SK-N-SH (cell line): ENCODE measurements at regions not wholly inside any gene's neighbourhood (a gene's known extent, or its start where the extent isn't known, plus 50 kb on each side); places are given as distances from the start of the nearest gene placed in this dataset.

Experiments
- CTCF ChIA-PET: fragments of 300-600, 350-600 bp; formaldehyde crosslinking; extraction: SDS; loops from one replicate; lab custom pipeline; 2021; lab: Yijun Ruan, JAX
- POLR2A ChIA-PET: fragments of 350-600 bp; sonication (Branson Sonifier 250); formaldehyde crosslinking; extraction: SDS; loops from one replicate; lab custom pipeline; 2020; ENCODE audit warnings: antibody characterized with exemption, inconsistent platforms; lab: Yijun Ruan, JAX
- DNase-seq: peaks from one replicate; pipeline ENCODE4 v3.0.0; 2012
- H2AFZ ChIP-seq: fragments of 200-600 bp; sonication (generic); 2 replicates; pipeline ENCODE4 v1.8.1; 2016; ENCODE audit warnings: antibody characterized with exemption, mild to moderate bottlenecking, low read depth
- H3F3A ChIP-seq: fragments of 200-600 bp; sonication (generic); replicated peaks from 2 replicates; pipeline ENCODE3; 2016; ENCODE audit warnings: antibody characterized with exemption, mild to moderate bottlenecking; ENCODE audit not compliant: insufficient read depth
- H3K27ac ChIP-seq, 2 experiments: fragments of 200-500 bp in 1 of 2; fragments of 200-600 bp in 1 of 2; sonication (Bioruptor generic) in 1 of 2; sonication (generic), shearing (Covaris generic) in 1 of 2; 2 replicates each; pipeline versions ENCODE4 v1.5.1 to v1.6.1; 2014 to 2016; ENCODE audit warnings: low read depth in 2 of 2, inconsistent platforms in 1 of 2, low read length in 1 of 2, mild to moderate bottlenecking in 1 of 2, mixed read lengths in 1 of 2
- H3K27me3 ChIP-seq: fragments of 200-600 bp; sonication (generic), shearing (Covaris generic); 2 replicates; pipeline ENCODE4 v1.6.1; 2016; ENCODE audit warnings: mixed run types; ENCODE audit not compliant: insufficient read depth
- H3K36me3 ChIP-seq, 2 experiments: fragments of 200-500 bp in 1 of 2; fragments of 200-600 bp in 1 of 2; sonication (Bioruptor generic) in 1 of 2; sonication (generic) in 1 of 2; replicated peaks in 1 of 2; 2 replicates each; pipeline versions ENCODE3 to v1.5.1; 2014 to 2016; ENCODE audit warnings: low read length in 1 of 2, mild to moderate bottlenecking in 1 of 2; ENCODE audit not compliant: insufficient read depth in 2 of 2, control insufficient read depth in 1 of 2
- H3K4me1 ChIP-seq, 2 experiments: fragments of 200-500 bp in 1 of 2; fragments of 200-600 bp in 1 of 2; sonication (Bioruptor generic) in 1 of 2; sonication (generic), shearing (Covaris generic) in 1 of 2; 2 replicates each; pipeline versions ENCODE4 v1.5.1 to v1.6.1; 2014 to 2016; ENCODE audit warnings: low read depth in 1 of 2, low read length in 1 of 2, mixed run types in 1 of 2; ENCODE audit not compliant: insufficient read depth in 2 of 2, control insufficient read depth in 1 of 2
- H3K4me2 ChIP-seq: fragments of 200-600 bp; sonication (generic), shearing (Covaris generic); 2 replicates; pipeline ENCODE4 v1.6.1; 2017; ENCODE audit warnings: mixed run types
- H3K4me3 ChIP-seq, 2 experiments: fragments of 200-500 bp in 1 of 2; fragments of 200-600 bp in 1 of 2; sonication (Bioruptor generic) in 1 of 2; sonication (generic), shearing (Covaris generic) in 1 of 2; 2 replicates each; pipeline versions ENCODE4 v1.5.1 to v1.8.1; 2014 to 2016; ENCODE audit warnings: low read depth in 2 of 2, inconsistent platforms in 1 of 2, low read length in 1 of 2, mild to moderate bottlenecking in 1 of 2, mixed read lengths in 1 of 2, moderate library complexity in 1 of 2
- H3K79me2 ChIP-seq: fragments of 200-600 bp; sonication (generic); 2 replicates; pipeline ENCODE4 v1.8.1; 2017; ENCODE audit warnings: mild to moderate bottlenecking; ENCODE audit not compliant: insufficient read depth
- H3K9ac ChIP-seq: fragments of 200-600 bp; sonication (generic); 2 replicates; pipeline ENCODE4 v1.6.1; 2017; ENCODE audit warnings: mixed run types
- H3K9me2 ChIP-seq: fragments of 200-600 bp; sonication (generic); 2 replicates; pipeline ENCODE4 v1.6.1; 2017; ENCODE audit warnings: mixed run types
- H3K9me3 ChIP-seq: fragments of 200-600 bp; sonication (generic); 2 replicates; pipeline ENCODE4 v1.6.1; 2017; ENCODE audit warnings: mixed run types, mild to moderate bottlenecking, moderate library complexity
- H4K20me1 ChIP-seq: fragments of 200-600 bp; sonication (generic); 2 replicates; pipeline ENCODE4 v1.6.1; 2017; ENCODE audit warnings: mild to moderate bottlenecking, mixed run types; ENCODE audit not compliant: insufficient read depth
- CHD2 ChIP-seq: fragments of 150-350 bp; IDR thresholded peaks from 2 replicates; pipeline ENCODE4 v1.6.1; 2018; ENCODE audit warnings: low read length; ENCODE audit not compliant: partially characterized antibody
- GABPA ChIP-seq: IDR thresholded peaks from 2 replicates; pipeline ENCODE4 v1.4.0; 2012; ENCODE audit warnings: low read depth, mild to moderate bottlenecking
- IRF3 ChIP-seq: fragments of 150-350 bp; IDR thresholded peaks from 2 replicates; pipeline ENCODE4 v1.6.1; 2016; ENCODE audit warnings: mild to moderate bottlenecking, low read depth, low read length
- MEF2A ChIP-seq: IDR thresholded peaks from 2 replicates; pipeline ENCODE4 v1.4.0; 2012; ENCODE audit warnings: low read depth, borderline replicate concordance
- RAD21 ChIP-seq: IDR thresholded peaks from 2 replicates; pipeline ENCODE4 v1.6.1; 2012; ENCODE audit warnings: mild to moderate bottlenecking, low read length
- RFX5 ChIP-seq: IDR thresholded peaks from 2 replicates; pipeline ENCODE4 v1.6.1; 2012; ENCODE audit warnings: mild to moderate bottlenecking, improper control_type of control experiment, low read length
- SMC3 ChIP-seq: IDR thresholded peaks from 2 replicates; pipeline ENCODE4 v1.6.1; 2012; ENCODE audit warnings: low read depth, low read length, improper control_type of control experiment
- TAF1 ChIP-seq: IDR thresholded peaks from 2 replicates; pipeline ENCODE4 v1.6.1; 2012; ENCODE audit warnings: low read depth, mild to moderate bottlenecking, low read length, moderate library complexity, borderline replicate concordance
- TEAD4 ChIP-seq: IDR thresholded peaks from 2 replicates; pipeline ENCODE4 v1.4.0; 2012; ENCODE audit warnings: mild to moderate bottlenecking, borderline replicate concordance; ENCODE audit not compliant: insufficient read depth
- YY1 ChIP-seq: IDR thresholded peaks from 2 replicates; pipeline ENCODE4 v1.4.0; 2012; ENCODE audit warnings: low read depth, mild to moderate bottlenecking
- ZBTB33 ChIP-seq: IDR thresholded peaks from 2 replicates; pipeline ENCODE4 v1.4.0; 2012; ENCODE audit warnings: low read depth, borderline replicate concordance
- WGBS: methylation state at CpG from one replicate; pipeline ENCODE4 v1.1.6; 2017; ENCODE audit warnings: low lambda C conversion rate; 5-methylcytosine and 5-hydroxymethylcytosine counted together
- TF ChIP-seq, protein P1 (sequence below): IDR thresholded peaks from 2 replicates; pipeline ENCODE4; 2012
- TF ChIP-seq, protein P2 (sequence below): IDR thresholded peaks from 2 replicates; pipeline ENCODE4 v1.4.0; 2012; ENCODE audit warnings: low read depth, borderline replicate concordance

DNA sequence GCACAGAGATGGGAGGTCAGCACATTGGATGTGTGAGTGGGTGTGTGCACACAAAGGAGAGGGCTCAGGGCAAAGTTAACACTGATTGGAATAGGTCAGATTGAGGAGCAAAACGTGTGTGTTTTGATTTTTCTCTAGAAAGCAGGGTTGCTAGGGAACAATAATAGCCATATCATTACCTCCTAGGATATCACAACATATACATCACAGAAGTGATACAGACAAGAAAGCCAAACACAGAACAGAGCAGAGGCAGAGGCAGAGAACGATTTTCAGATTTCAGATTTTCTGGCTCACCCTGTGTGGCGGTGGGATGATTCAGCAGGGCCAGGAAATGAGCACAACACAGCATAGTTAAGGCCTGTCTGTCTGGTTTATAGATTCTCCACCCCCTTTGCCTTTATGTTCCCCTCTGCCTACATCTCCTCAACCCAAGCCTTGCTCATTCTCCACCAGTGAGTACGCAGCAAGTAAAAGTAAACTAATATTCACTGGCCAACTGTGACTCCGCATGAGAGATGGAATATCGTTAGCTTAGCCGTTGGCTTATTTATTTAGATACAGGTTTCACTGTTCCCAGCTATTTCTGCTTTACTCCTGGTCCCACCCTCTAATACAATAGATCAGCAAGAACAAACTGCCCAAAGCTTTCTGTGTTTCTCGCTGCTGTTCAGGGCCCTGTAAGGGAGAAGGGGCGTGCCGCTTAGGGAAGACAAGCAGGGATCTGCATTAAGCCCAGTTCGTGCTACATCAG is 182.7 kb upstream of the TSC22D1 start (continued):
- TF ChIP-seq, protein P1, sequence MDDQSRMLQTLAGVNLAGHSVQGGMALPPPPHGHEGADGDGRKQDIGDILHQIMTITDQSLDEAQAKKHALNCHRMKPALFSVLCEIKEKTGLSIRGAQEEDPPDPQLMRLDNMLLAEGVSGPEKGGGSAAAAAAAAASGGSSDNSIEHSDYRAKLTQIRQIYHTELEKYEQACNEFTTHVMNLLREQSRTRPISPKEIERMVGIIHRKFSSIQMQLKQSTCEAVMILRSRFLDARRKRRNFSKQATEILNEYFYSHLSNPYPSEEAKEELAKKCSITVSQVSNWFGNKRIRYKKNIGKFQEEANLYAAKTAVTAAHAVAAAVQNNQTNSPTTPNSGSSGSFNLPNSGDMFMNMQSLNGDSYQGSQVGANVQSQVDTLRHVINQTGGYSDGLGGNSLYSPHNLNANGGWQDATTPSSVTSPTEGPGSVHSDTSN, result peak; percentile 73
- no peak for TF ChIP-seq GABPA
- TF ChIP-seq YY1, result no peak
- no peak for TF ChIP-seq CHD2
- no peak for TF ChIP-seq ZBTB33
- TF ChIP-seq TEAD4, result no peak

- 98% methylated on average over 3 of the region's 3 CpGs for WGBS
- POLR2A ChIA-PET, result no interaction called here
- Histone ChIP-seq H3K9me2 (no peaks in the 10 kb centered on the region), H3K9ac (peak overlapping the region; percentile 62; the same call in 1 of the 2 replicates), H3K4me2 (0 out of 2 replicates have a peak overlapping the region, but pooled peaks have one; percentile 56), H3K27me3 (no peaks in the 10 kb centered on the region), H3K79me2 (no peaks in the 10 kb centered on the region), H3K4me3 (no peak overlapping the region), H4K20me1 (no peaks in the 10 kb centered on the region), H3K4me1 (peaks cover 29 to 33% of the 10 kb centered on the region in 2 experiments), H3K9me3 (no peaks in the 10 kb centered on the region), H3K36me3 (no peaks in the 10 kb centered on the region), H3F3A (peaks cover 30% of the 10 kb centered on the region), H2AFZ (peak overlapping the region; percentile 84), H3K27ac (peak overlapping the region in 1 of 2 experiments; percentile 95; a peak in 2 of 4 replicates)
- TF ChIP-seq SMC3 (no peak), RFX5 (no peak), MEF2A (no peak), RAD21 (no peak), IRF3 (no peak), TAF1 (no peak), ZBTB33 (no peak), CHD2 (no peak)
- TF ChIP-seq, protein P2, sequence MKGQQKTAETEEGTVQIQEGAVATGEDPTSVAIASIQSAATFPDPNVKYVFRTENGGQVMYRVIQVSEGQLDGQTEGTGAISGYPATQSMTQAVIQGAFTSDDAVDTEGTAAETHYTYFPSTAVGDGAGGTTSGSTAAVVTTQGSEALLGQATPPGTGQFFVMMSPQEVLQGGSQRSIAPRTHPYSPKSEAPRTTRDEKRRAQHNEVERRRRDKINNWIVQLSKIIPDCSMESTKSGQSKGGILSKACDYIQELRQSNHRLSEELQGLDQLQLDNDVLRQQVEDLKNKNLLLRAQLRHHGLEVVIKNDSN, result no peak
- TF ChIP-seq, protein P1, result no peak
- DNase-seq, result no peak
- CTCF ChIA-PET, result no interaction called here
Observed at GRCh38 chr13:44757671-44758070, 181.5 kb upstream of the TSC22D1 start.
